RWPE1 (cell line): ENCODE measurements at regions not wholly inside any gene's neighbourhood (a gene's known extent, or its start where the extent isn't known, plus 50 kb on each side); places are given as distances from the start of the nearest gene placed in this dataset.

ENCODE experiments used
- CTCF ChIA-PET: fragments of 350-600 bp; sonication (Branson Sonifier 250); formaldehyde crosslinking; extraction: SDS; loops from one replicate; lab custom pipeline; 2021; lab: Yijun Ruan, JAX
- POLR2A ChIA-PET: fragments of 400-600 bp; formaldehyde crosslinking; extraction: SDS; loops from one replicate; lab custom pipeline; 2020; ENCODE audit warnings: antibody characterized with exemption; ENCODE audit not compliant: low non-redundant PET; lab: Yijun Ruan, JAX
- DNase-seq: peaks from one replicate; pipeline ENCODE4 v3.0.0; 2012; ENCODE audit warnings: low spot score
- H3K27ac ChIP-seq: fragments of 450-650 bp; 2 replicates; pipeline ENCODE4 v1.5.1; 2017
- CTCF ChIP-seq: fragments of 450-650 bp; conservative IDR thresholded peaks from 2 replicates; pipeline ENCODE4 v1.5.1; 2017; ENCODE audit warnings: low read depth, mild to moderate bottlenecking

GRCh38 chr18:42619771-42620170 lies 495.7 kb downstream of the RIT2 start:
- no peak for TF ChIP-seq CTCF
- DNase-seq = no peak
- no peak overlapping the region for H3K27ac ChIP-seq
- CTCF ChIA-PET = interaction anchor here (0.7 kb wide), 1 partner anchor 657 kb away, joined by 3 read pairs; the partner anchor contains the start of gene SYT4
- POLR2A ChIA-PET = no interaction called here

GRCh38 chr18:42620657-42621056 lies 494.8 kb downstream of the RIT2 start:
- ChIA-PET POLR2A (no interaction called here), CTCF (interaction anchor here (0.6 kb wide), 1 partner anchor 31 kb away, joined by 6 read pairs; no protein-coding TSS in a partner anchor)
- no peak for DNase-seq

GRCh38 chr18:42623935-42624334 lies 491.6 kb downstream of the RIT2 start:
- no peak overlapping the region for H3K27ac ChIP-seq
- TF ChIP-seq CTCF = no peak
- CTCF ChIA-PET = no interaction called here
- DNase-seq = no peak
- POLR2A ChIA-PET = no interaction called here

More at GRCh38 chr18:42620657-42621056, 494.8 kb downstream of the RIT2 start:
- no peak overlapping the region for H3K27ac ChIP-seq
- TF ChIP-seq CTCF = no peak

- TF ChIP-seq CTCF = no peak
- no peak overlapping the region for H3K27ac ChIP-seq
- DNase-seq = no peak
- POLR2A ChIA-PET = no interaction called here
- CTCF ChIA-PET = no interaction called here
Observed at GRCh38 chr18:42632801-42633200, 482.7 kb downstream of the RIT2 start.

- TF ChIP-seq CTCF = no peak
Observed at GRCh38 chr18:42635378-42636048, 480.0 kb downstream of the RIT2 start.

GRCh38 chr18:42636309-42636708 lies 479.2 kb downstream of the RIT2 start:
- POLR2A ChIA-PET = no interaction called here
- no peak for TF ChIP-seq CTCF
- DNase-seq = no peak
- H3K27ac ChIP-seq = no peak overlapping the region
- CTCF ChIA-PET = no interaction called here

More at GRCh38 chr18:42635378-42636048, 480.0 kb downstream of the RIT2 start:
- no peak overlapping the region for H3K27ac ChIP-seq
- CTCF ChIA-PET = no interaction called here
- POLR2A ChIA-PET = no interaction called here
- DNase-seq = no peak
